SW 1271 (cell line): ENCODE measurements at regions not wholly inside any gene's neighbourhood (a gene's known extent, or its start where the extent isn't known, plus 50 kb on each side); places are given as distances from the start of the nearest gene placed in this dataset.

Source experiments
- DNase-seq, 2 experiments: peaks; one replicate each; lab custom pipeline; 2025; lab: John Stamatoyannopoulos, UW

DNA sequence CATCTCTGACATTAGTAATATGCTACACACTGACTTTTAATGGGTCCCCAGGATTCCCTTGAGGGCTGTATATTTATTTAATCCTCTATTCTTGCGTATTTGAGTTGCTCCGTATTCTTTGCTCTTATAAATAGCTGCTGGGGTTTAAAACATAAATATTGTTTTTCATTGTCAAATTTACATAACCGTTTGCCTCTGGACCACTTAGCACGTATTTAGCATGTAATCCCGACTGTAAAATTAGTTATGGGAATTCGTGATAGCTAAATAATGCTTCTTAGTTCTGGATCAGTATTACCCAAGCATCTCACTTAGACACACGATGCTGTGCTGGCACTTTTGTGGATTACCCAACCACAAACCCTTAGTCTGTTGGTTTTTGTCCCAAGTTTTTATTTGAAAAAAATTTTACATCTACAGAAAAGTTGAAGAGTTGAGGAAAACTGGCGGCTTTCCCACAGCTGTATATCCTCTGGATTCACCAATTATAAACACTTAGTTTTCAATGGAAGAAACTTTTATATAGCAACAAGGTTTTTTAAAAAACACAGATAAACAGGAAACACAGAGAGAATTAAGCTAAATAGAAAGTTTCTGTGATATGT, 296.8 kb upstream of the TPM1 start:
- DNase-seq: no peak

DNA sequence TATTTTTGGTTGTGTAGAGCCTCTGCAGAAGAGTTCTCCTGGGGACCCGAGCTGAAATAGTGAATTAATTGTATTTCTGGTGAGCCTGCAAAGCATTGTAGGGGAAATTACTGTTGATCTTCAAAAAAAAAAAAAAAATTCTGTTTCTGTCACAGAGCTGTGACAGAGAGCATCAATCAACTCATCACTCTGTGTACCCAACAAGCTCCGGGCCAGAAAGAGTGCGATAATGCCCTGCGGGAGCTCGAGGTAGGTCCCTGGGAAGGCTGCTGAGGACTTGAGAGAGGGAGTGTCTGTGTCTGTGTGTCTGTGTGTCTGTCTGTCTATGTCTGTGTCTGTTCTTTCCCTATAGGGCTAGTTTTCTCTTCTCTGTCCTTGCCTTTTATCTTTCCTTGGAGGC, 294.4 kb upstream of the TPM1 start:
- DNase-seq: no peak

DNA sequence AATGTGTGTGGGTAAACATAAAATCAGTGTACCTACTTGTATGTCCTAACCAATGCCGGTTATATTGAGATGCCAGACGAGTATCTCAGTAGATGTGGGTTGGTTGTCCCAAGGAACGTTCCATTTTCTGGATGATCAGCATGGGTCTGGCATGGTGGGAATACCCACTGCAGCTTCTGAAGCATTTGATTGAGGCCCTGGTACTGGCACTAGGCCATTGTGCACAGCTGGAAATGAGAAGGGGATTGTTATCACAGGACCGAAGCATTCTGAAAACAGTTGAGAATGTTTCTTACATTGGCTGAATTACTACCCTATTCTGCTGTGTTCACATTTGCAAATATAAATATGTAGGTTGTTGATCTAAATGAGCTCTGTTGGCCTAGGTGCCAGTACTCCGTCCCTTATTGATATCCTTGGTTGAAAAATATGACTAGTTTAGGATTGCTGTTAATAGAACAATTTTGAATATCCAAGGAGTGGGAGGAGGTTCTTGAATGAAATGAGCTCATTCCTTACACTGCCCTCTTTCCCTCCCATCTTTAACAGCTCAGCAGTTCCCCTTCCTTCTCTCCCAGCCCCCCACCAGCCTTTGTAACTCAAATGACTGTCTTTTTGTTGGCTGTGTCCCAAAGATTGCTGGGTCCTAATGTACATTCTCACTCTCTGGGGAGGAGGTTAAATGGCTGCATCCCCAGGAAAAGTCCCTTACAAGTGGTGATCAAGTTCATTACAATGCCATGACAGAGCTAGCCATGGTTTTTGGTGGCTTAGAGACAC, 293.3 kb upstream of the TPM1 start:
- DNase-seq: no peak

DNA sequence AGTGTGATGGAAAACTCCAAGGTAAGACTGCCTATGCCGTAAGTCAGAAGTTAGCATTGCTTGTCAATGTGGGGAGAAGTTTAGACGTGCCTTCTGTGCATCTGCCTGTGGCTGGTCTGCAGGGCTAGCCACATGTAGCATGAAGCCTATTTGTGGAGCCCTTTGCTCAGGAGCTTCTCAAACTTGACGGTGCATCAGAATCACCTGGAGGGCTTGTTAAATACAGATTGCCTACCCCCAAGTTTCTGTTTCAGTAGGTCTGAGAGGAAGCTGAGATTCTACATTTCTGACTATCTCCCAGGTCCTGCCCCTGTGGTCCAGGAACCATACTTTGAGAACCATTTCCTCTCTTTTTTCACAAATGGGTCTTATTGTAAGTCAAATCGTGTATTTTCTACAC, 292.1 kb upstream of the TPM1 start:
- DNase-seq: no peak

DNA sequence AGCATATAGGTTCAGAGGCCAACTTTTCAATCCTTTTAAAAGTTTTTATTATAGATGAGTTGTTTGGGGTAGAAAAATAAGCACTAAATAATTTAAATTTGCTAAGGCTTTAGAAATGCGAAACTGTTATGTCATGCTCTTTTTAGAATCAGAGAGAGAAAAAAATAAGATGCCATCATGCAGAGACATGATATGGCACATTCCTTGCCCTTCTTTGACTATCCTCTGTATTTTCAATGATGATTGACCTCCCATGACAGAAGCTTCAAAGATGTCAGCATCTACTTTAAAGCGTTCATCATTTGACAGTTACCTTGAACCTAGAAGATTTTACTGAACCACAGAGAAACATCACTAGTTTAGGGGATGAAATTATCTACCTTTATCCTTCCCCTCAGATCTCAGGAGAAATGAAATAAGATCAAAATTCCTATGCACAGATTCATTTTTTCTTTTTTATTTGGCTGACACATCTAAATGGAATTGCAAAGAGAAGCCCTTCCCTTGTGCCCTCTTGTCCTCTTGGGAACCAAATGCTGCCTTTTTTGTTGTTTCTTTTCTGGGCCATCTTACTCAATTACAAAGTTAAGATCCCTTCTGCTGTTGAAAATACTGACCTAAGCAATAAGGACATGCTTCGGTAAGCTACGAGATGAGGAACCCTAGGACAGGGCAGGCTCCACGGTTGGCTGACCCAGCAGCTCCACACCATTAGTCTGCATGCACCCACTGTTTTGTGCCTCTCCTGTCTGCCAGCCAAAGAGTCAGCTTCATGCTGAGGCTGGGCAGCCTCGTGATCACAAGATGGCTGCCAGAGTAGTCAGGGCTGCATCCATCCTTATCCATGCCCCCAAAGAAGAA, 289.7 kb upstream of the TPM1 start:
- no peak for DNase-seq

DNA sequence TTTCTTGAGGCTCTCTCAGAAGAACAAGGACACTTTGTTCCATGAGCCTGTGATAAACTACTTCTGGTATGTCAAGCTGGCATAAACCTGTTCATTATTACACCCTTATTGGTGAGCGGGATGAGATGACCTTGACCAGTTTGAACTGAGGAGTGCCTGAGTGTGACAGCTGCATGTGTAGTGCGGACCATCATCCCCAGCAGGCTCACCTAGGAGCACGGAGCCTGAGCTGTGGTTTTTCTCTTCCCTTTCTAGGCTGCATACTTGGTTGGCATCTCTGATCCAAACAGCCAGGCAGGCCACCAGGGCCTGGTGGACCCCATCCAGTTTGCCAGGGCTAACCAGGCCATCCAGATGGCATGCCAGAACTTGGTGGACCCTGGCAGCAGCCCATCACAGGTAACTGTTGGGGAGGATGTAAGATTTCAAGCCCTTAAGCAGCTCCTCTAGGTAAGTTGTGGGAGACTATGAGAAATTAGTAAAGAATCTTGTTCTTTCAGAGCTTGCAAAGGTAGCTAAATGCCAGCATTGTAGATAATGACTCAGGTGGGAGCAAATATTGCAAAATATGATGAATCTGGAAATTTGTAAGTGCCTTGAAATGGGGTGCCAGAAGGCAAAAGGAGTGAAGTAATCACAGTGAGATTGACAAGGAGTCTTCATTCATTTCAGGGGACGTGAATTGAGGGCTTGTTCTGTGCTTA, 288.9 kb upstream of the TPM1 start:
- no peak for DNase-seq

DNA sequence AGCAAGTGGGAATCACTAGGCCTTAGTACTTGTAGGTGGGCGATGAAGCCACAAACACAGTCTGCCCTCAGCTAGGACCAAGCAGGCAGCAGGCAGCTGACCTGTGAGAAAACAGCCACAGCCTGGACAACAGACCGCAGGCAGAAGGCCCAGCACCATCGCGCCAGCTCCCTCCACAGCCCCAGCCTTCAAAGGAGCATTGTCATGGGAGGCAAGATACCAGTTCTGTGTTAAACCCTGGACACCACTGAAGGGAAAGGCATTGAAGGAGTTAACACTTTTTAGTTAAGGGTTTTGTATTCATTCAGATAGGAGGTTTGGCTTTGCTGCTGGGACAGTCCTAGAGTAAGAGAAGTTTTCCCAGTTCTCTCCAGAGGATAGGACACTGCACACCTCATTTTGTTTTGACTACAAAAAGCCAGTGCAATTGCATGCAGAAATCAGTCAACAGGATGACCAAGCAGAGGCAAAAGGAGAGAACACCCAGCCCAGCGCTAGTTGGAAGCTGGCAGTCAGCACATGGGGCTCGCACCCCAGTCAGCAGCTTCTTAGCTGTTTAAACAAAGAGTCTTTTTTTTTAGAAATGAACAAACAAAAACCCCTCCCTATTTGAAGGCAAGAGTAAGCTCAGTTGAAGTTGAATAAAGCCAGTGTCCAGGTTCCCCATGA, 286.1 kb upstream of the TPM1 start:
- no peak for DNase-seq

DNA sequence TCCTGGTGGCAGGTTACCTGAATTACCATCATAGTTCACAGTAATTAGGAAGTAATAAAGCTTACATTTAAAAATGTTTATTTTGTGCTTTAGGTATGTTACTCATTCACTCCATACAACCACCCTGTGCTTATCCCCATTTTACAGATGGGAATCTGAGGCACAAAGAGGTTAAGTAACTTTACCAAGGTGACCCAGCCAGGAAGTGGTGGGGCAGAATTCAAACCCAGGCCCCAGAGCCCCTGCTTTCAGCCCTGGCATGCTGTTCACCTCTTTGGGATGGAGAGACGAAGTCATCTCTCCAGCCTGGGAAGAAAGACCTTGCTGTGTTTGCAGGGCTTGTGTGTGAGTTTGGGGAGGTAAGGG, 285.6 kb upstream of the TPM1 start:
- no peak for DNase-seq

DNA sequence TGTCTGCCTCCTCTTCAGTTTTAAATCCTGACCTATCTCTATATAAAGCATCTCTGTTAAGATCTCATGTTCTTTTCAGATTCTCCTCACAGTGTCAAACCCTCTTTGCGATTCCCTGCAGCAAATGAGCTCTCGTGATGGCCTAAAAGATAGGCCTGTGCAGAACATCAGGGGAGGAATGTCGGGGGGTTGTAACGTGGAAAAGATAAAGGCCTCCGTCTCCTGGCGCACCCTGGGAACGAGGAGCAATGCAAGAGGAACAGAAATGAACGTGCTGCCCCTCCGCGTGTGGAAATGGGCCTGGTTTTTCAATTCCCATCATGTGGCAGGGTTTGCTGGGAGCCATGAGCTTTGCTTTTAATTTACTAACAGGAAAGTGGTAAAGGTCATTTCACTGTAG, 285.0 kb upstream of the TPM1 start:
- no peak for DNase-seq

DNA sequence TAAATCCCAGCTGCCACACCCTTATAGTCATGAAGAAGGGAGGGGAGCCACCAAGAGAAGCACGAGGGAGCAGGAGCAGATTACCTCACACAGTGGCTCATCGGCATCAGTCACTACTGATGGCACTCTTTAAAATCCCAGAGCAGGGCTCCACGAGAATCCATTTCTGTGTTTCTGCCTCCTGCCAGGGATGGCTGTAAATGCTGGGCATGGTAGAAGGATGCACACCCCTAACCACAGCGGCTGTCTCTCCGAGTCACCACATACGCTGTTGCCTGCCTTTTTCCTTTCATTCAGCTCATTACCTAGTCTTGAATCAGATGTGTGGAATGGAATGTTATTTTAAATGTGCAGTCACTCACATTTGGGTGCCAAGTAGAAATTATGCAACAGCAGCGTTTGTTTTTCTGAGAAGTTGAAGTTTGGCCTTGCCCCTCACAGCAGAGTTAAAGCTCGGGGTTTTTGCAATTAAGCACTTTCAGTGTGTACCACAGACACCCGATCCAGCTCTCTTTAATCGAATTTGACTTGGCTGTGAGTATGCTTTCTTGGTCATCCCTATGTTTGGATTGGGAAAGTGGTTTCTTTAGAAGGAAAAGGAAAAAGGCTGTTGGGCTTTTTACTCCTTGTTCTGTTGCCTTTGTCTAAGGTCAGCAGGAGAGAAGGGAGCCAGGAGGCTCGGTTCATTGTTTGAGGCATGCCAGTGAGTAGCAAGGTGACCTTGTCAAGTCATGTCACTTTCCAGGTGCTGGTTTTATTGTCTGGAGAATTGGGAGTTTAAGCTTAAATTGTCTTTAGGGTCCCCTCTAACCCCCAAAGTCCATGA, 284.2 kb upstream of the TPM1 start:
- peak in 1 of 2 experiments; percentile 21 for DNase-seq

DNA sequence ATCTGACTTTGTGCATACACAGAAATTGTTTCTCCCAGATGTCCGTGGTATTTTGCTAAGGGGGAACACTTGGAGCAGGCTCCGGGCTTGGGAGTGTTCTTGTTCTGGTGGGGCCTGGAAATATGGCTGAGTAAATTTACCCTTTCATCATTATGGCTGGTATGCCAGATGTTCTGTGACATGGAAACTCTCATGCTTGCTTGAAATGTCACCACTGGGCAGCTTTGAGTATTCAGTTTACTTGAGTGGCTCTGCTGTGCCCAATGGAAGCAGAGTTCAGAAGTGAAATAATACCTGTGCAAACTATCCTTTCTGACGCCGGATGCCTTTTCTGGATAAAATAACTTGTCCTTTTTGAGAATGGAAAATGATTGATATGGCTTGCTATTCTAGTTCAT, 283.6 kb upstream of the TPM1 start:
- DNase-seq: no peak

DNA sequence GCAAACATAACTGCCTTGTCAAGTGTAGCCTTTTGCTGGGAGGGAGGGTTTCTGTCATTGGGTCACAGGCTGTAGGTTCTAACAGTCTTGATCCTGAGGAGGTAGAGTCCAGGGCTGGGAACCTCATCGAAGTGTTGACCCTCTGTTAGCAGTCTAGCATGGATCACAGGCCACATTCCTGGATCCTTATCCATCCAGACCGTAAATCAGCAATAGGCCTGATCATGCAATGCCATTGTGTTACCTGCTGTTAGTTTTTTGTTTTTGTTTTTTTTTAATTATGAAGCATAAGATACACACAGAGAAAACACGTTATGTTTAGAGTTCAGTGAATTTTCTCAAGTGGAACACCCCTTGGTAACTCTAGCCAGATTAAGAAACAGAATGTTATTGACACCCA, 282.0 kb upstream of the TPM1 start:
- DNase-seq: no peak

DNA sequence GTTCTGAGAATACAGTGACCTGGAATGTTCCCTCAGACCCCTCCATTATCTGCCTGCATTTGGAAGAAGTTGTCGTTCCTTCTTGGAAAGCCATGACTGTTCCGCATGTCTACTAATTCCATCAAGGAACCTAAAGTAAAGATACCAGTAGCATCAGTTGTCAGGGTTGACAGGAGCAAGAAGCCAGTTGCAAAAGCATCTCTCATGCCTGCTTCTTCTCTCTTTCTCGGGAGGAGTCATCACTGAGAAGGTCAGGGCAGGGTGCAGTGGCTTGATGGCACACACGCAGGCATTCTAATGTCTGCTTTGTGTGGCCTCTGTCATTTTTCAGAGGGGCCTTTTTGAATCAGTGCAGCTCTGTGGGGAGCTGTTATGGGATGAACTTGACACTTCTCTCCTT, 276.6 kb upstream of the TPM1 start:
- DNase-seq: no peak

DNA sequence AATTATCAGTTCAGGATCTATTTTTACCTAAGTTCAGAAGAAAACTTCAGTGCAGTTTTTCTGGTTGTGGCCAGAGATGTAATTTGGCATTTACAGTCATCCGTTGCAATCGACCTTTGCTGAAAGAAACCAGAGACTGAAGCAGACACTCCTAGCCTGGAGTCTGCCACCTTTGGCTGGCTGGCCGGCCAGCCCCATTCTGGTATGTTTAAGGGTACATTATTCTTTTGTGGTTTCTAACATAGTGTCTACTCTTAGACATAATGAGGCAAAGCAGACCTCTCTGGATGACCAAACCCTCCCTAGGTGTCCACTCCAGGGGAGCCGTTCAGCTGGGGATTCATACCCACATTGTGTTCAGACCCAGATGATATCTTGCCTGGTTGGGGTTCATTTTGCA, 275.9 kb upstream of the TPM1 start:
- DNase-seq: no peak

DNA sequence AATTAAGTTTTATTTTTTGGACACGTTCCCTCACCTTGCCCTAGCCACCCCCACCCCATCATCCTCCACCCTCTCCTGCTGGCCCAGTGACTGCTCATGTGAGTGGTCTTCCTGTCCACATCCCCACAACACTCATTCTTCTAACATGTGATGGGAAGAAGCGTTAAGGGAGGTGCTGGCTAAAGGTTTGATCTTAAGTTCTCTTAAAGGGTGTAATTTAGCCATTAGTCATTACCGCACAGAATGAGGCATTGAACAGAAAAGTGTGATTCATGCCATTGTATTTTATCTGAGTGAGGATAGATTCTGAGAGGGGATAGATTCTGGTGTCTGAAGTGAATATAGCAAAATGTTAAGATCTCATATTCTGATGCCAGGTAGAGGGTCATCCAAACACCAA, 272.9 kb upstream of the TPM1 start:
- DNase-seq: no peak

DNA sequence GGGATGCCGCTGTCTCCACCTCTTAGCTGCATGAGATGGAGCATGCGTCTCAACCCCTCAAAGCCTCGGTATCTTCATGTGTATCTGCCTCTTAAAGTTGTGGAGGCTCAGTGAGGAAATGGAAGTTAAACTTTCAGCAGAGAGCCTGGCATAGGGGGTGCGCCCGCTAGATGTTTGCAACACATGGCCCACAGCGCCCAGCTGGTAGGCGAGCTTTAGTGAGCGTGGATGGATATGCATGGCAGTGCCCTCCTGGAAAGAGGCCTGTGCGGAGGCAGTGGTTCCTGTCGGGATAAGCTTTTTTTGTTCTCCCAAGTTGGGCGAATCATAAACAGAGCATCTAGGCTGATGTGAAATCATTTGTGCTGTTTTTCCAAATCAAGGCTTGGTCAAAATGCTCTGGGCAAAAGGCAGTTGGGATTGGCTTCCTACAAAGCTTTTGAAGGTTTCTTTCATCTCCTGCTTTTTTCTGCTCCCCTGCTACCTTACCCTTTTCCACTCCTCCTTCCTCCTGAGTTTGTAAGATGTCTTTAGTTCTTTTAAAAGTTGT, 272.4 kb upstream of the TPM1 start:
- no peak for DNase-seq

DNA sequence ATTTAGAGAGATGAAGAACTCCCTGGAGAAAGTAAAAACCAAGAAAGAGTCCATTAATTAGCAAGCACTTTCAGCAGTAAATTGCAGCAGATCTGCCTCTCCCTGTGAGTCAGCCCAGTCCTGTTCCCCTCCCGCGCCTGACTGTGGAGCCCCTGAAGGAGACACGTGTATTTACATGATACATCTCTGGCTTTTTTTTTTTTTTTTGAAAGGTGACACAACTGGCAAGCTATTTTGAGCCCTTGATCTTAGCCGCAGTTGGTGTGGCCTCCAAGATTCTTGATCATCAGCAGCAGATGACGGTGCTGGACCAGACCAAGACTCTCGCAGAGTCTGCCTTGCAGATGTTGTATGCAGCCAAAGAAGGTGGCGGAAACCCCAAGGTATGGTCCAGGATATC, 271.8 kb upstream of the TPM1 start:
- no peak for DNase-seq

DNA sequence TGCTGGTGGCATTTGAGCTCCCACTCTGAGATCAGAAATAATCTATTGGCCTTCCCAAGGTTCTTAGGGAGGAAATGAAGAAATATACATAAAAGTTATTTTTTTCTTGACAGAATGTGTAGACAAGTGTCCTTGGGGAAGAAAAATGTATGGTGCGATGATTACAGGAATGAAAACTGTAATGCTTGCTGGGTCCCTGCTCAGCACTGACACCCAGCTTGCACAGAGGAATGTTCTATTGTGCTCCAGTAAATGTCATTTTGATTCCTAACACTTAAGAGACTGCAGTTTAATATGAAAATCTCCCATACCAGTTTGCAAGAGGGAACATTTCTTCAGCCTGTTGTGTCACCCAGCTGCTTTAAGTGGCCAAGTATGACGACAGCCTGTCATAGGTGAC, 271.3 kb upstream of the TPM1 start:
- DNase-seq: no peak

DNA sequence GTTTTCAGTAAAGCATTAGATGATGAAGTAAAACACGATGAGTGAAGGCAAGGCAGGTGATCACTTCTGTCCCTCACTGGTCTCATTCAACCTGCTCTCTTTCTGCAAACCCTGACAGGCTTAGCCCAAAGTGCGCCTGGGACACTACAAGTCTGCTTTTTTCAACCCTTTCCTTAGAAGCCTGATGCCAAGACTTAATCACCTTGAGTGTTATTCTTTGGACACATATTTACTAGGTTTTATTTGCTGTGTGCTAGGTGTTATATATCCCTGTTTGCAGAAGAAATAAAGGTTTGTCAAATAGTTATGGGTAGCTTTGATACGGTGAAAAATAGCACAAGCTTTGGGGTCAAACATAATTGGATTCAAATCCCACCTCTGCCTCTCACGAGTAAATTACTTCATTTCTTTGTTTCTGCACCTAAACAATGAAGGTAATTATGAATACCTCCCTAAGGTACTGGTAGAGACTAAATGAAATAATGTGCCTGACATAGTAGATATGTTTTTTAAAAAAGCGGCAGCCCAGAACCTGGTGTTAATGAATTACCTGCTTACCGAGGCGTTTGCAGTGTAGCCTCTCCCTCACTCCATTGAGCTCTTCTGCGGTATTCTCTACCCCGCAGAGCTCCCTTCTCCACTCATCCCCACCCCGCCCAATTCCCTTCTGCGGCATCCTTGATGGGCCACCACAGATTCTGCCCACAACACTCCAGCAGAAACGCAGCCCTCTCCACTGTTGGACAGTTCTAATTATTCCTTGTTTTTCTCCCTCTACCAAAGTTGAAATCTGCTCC, 269.0 kb upstream of the TPM1 start:
- DNase-seq: no peak

DNA sequence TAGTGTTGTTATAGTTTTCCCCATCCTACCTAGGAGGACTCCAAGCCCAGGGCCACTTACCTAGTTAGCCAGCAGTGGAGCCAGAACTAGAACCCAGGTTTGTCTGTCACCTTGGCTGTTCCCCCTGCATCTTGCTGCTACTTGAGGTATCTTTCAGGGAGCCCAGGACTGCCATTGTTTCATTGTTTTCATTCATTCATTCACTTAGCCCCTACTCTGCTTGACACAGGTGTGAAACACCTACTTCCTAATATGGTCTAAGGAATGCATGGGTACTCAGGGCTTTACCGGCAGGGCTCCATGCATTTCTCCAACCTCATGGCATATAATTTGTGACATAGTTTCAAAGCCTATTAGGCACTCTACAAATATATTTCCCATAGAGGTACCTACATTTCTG, 266.6 kb upstream of the TPM1 start:
- no peak for DNase-seq
